ENCODE measurements at regions not wholly inside any gene's neighbourhood (a gene's known extent, or its start where the extent isn't known, plus 50 kb on each side); places are given as distances from the start of the nearest gene placed in this dataset.

DNA sequence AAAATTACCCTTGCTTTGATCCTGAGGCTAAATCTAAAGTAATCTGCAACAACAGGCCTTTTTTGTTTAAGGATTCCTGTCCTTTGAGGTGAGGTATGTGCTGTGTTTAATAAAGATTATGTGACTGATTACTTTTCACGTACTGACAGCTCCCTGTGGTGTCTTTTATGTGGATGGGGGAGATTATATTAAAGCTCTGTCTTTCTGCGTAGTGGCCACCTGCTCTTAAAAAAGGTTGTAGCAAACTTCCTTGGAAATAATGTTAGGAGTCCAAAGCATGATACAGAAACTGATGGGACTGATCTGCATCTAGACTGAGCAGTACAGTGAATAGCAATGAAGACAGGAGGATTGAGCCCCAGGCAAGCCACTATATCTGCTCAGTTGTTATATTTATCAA is 453.0 kb upstream of the GOLIM4 start:
- peaks cover 30% of the 10 kb centered on the region for H3K4me1 ChIP-seq (ENCODE audit: insufficient read depth)
- H3K36me3 ChIP-seq (ENCODE audit: insufficient read depth), result no peaks in the 10 kb centered on the region
- H3K27ac Mint-ChIP-seq, result no peak overlapping the region
- DNase-seq (ENCODE audit: low spot score) (no peak), ATAC-seq (no peak)
- H3F3A ChIP-seq (replicated peaks; ENCODE audit: low read depth), result no peaks in the 10 kb centered on the region
- TF ChIP-seq NANOG (IDR thresholded peaks at IDR 0.05; ENCODE audit: borderline replicate concordance) (no peak), EZH2 (IDR thresholded peaks at IDR 0.05; ENCODE audit: low read depth, unreplicated experiment) (no peak), CREB1 (CRISPR knock-in tag; IDR thresholded peaks at IDR 0.05; ENCODE audit: low read depth) (no peak)
- TF ChIP-seq, protein P1, sequence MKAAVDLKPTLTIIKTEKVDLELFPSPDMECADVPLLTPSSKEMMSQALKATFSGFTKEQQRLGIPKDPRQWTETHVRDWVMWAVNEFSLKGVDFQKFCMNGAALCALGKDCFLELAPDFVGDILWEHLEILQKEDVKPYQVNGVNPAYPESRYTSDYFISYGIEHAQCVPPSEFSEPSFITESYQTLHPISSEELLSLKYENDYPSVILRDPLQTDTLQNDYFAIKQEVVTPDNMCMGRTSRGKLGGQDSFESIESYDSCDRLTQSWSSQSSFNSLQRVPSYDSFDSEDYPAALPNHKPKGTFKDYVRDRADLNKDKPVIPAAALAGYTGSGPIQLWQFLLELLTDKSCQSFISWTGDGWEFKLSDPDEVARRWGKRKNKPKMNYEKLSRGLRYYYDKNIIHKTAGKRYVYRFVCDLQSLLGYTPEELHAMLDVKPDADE (IDR thresholded peaks at IDR 0.05), result no peak
- TF ChIP-seq, protein P2, sequence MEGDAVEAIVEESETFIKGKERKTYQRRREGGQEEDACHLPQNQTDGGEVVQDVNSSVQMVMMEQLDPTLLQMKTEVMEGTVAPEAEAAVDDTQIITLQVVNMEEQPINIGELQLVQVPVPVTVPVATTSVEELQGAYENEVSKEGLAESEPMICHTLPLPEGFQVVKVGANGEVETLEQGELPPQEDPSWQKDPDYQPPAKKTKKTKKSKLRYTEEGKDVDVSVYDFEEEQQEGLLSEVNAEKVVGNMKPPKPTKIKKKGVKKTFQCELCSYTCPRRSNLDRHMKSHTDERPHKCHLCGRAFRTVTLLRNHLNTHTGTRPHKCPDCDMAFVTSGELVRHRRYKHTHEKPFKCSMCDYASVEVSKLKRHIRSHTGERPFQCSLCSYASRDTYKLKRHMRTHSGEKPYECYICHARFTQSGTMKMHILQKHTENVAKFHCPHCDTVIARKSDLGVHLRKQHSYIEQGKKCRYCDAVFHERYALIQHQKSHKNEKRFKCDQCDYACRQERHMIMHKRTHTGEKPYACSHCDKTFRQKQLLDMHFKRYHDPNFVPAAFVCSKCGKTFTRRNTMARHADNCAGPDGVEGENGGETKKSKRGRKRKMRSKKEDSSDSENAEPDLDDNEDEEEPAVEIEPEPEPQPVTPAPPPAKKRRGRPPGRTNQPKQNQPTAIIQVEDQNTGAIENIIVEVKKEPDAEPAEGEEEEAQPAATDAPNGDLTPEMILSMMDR (conservative IDR thresholded peaks at IDR 0.05; ENCODE audit: low read depth in 2 of 2), result no peak
- no peak overlapping the region for H3K27ac ChIP-seq (ENCODE audit: low read depth)
- no peaks in the 10 kb centered on the region for H3K36me3 Mint-ChIP-seq (ENCODE audit: low read depth)
- no peak overlapping the region for H3K4me2 ChIP-seq
- no peaks in the 10 kb centered on the region for H3K79me2 ChIP-seq (replicated peaks; ENCODE audit: insufficient read depth)
- H3K4me1 Mint-ChIP-seq, result peaks cover 37% of the 10 kb centered on the region
- H3K27me3 Mint-ChIP-seq (ENCODE audit: insufficient read depth, low read depth, poor library complexity), result no peaks in the 10 kb centered on the region
- no peak overlapping the region for H3K4me3 Mint-ChIP-seq
- H3K4me3 ChIP-seq, result no peak overlapping the region
- no peaks in the 10 kb centered on the region for H4K20me1 ChIP-seq (replicated peaks; ENCODE audit: insufficient read depth)
- H3K9me2 ChIP-seq (ENCODE audit: insufficient read depth), result no peaks in the 10 kb centered on the region
- no peaks in the 10 kb centered on the region for H3K27me3 ChIP-seq (ENCODE audit: insufficient read depth)
- no peak overlapping the region for H2AFZ ChIP-seq
- H3K9me3 Mint-ChIP-seq, result no peaks in the 10 kb centered on the region

DNA sequence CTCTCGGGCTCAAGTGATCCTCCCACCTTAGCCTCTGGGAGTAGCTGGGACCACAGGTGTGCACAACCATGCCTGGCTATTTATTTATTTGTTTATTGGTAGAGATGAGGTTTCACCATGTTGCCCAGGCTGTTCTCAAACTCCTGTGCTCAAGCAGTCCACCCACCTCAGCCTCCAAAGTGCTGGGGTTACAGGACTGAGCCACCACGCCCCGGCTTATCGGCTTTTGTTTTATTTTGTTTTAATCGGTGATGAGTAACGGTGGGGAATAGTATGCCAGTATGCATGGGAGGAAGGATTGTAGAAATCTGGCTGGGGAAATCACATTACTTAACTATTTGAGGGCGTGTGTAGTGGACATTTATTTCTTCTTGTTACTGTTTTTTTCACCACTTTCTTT is 451.0 kb upstream of the GOLIM4 start:
- Mint-ChIP-seq H3K27ac (peak overlapping the region; percentile 41; the same call in 1 of the 2 replicates), H3K27me3 (ENCODE audit: insufficient read depth, low read depth, poor library complexity) (no peaks in the 10 kb centered on the region), H3K9me3 (no peaks in the 10 kb centered on the region), H3K36me3 (ENCODE audit: low read depth) (no peaks in the 10 kb centered on the region; the same call in 2 of the 3 replicates), H3K4me3 (no peak overlapping the region), H3K4me1 (peaks cover 47% of the 10 kb centered on the region)
- Histone ChIP-seq H3K9me2 (ENCODE audit: insufficient read depth) (no peaks in the 10 kb centered on the region), H3K4me1 (ENCODE audit: insufficient read depth) (peaks cover 45% of the 10 kb centered on the region), H3K4me3 (no peak overlapping the region), H3K4me2 (no peak overlapping the region), H4K20me1 (replicated peaks; ENCODE audit: insufficient read depth) (no peaks in the 10 kb centered on the region), H3K27me3 (ENCODE audit: insufficient read depth) (no peaks in the 10 kb centered on the region), H3K27ac (ENCODE audit: low read depth) (no peak overlapping the region), H2AFZ (no peak overlapping the region), H3K36me3 (ENCODE audit: insufficient read depth) (no peaks in the 10 kb centered on the region), H3K79me2 (replicated peaks; ENCODE audit: insufficient read depth) (no peaks in the 10 kb centered on the region), H3F3A (replicated peaks; ENCODE audit: low read depth) (no peaks in the 10 kb centered on the region)
- no peak for DNase-seq (ENCODE audit: low spot score)
- no peak for ATAC-seq
- no peak for TF ChIP-seq POLR2AphosphoS5 (IDR thresholded peaks at IDR 0.05; ENCODE audit: low read depth)
- no peak for TF ChIP-seq NANOG (IDR thresholded peaks at IDR 0.05; ENCODE audit: borderline replicate concordance)
- TF ChIP-seq, protein P1 (IDR thresholded peaks at IDR 0.05), result no peak
- TF ChIP-seq EZH2phosphoT487 (IDR thresholded peaks at IDR 0.05; ENCODE audit: unreplicated experiment), result no peak
- TF ChIP-seq, protein P3, sequence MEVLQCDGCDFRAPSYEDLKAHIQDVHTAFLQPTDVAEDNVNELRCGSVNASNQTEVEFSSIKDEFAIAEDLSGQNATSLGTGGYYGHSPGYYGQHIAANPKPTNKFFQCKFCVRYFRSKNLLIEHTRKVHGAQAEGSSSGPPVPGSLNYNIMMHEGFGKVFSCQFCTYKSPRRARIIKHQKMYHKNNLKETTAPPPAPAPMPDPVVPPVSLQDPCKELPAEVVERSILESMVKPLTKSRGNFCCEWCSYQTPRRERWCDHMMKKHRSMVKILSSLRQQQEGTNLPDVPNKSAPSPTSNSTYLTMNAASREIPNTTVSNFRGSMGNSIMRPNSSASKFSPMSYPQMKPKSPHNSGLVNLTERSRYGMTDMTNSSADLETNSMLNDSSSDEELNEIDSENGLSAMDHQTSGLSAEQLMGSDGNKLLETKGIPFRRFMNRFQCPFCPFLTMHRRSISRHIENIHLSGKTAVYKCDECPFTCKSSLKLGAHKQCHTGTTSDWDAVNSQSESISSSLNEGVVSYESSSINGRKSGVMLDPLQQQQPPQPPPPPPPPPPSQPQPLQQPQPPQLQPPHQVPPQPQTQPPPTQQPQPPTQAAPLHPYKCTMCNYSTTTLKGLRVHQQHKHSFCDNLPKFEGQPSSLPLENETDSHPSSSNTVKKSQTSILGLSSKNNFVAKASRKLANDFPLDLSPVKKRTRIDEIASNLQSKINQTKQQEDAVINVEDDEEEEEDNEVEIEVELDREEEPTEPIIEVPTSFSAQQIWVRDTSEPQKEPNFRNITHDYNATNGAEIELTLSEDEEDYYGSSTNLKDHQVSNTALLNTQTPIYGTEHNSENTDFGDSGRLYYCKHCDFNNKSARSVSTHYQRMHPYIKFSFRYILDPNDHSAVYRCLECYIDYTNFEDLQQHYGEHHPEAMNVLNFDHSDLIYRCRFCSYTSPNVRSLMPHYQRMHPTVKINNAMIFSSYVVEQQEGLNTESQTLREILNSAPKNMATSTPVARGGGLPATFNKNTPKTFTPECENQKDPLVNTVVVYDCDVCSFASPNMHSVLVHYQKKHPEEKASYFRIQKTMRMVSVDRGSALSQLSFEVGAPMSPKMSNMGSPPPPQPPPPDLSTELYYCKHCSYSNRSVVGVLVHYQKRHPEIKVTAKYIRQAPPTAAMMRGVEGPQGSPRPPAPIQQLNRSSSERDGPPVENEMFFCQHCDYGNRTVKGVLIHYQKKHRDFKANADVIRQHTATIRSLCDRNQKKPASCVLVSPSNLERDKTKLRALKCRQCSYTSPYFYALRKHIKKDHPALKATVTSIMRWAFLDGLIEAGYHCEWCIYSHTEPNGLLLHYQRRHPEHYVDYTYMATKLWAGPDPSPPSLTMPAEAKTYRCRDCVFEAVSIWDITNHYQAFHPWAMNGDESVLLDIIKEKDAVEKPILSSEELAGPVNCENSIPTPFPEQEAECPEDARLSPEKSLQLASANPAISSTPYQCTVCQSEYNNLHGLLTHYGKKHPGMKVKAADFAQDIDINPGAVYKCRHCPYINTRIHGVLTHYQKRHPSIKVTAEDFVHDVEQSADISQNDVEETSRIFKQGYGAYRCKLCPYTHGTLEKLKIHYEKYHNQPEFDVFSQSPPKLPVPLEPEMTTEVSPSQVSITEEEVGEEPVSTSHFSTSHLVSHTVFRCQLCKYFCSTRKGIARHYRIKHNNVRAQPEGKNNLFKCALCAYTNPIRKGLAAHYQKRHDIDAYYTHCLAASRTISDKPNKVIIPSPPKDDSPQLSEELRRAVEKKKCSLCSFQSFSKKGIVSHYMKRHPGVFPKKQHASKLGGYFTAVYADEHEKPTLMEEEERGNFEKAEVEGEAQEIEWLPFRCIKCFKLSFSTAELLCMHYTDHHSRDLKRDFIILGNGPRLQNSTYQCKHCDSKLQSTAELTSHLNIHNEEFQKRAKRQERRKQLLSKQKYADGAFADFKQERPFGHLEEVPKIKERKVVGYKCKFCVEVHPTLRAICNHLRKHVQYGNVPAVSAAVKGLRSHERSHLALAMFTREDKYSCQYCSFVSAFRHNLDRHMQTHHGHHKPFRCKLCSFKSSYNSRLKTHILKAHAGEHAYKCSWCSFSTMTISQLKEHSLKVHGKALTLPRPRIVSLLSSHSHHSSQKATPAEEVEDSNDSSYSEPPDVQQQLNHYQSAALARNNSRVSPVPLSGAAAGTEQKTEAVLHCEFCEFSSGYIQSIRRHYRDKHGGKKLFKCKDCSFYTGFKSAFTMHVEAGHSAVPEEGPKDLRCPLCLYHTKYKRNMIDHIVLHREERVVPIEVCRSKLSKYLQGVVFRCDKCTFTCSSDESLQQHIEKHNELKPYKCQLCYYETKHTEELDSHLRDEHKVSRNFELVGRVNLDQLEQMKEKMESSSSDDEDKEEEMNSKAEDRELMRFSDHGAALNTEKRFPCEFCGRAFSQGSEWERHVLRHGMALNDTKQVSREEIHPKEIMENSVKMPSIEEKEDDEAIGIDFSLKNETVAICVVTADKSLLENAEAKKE (CRISPR knock-in tag; IDR thresholded peaks at IDR 0.05), result no peak
- TF ChIP-seq STAT1 (IDR thresholded peaks at IDR 0.05; ENCODE audit: unreplicated experiment), result no peak
- TF ChIP-seq, protein P2 (conservative IDR thresholded peaks at IDR 0.05; ENCODE audit: low read depth in 2 of 2), result no peak

Data from GM23338 (cell line).